GM23338 (cell line): ENCODE measurements at regions not wholly inside any gene's neighbourhood (a gene's known extent, or its start where the extent isn't known, plus 50 kb on each side); places are given as distances from the start of the nearest gene placed in this dataset.

Source experiments
- ATAC-seq: fragments of 200-7000 bp; cut with Tn5 transposase; 3 replicates; pipeline ENCODE4 v1.9.1; 2020
- DNase-seq: peaks from one replicate; pipeline ENCODE4 v3.0.0-alpha.2; 2015; ENCODE audit warnings: low spot score
- H2AFZ ChIP-seq: fragments of 200-600 bp; sonication (generic); 2 replicates; pipeline ENCODE4 v1.8.0; 2016; ENCODE audit warnings: antibody characterized with exemption, mild to moderate bottlenecking, moderate library complexity
- H3F3A ChIP-seq: fragments of 200-600 bp; sonication (generic); replicated peaks from 2 replicates; pipeline ENCODE4 v1.8.0; 2017; ENCODE audit warnings: antibody characterized with exemption, mixed run types, low read depth
- H3K27ac ChIP-seq: fragments of 200-600 bp; sonication (generic); 2 replicates; pipeline ENCODE4 v1.6.1; 2016; ENCODE audit warnings: low read depth
- H3K27me3 ChIP-seq: fragments of 200-600 bp; sonication (generic); 2 replicates; pipeline ENCODE4 v1.8.0; 2016; ENCODE audit warnings: mild to moderate bottlenecking, mixed run types, moderate library complexity; ENCODE audit not compliant: insufficient read depth
- H3K36me3 ChIP-seq: fragments of 200-600 bp; sonication (generic); 2 replicates; pipeline ENCODE4 v1.8.0; 2016; ENCODE audit warnings: mild to moderate bottlenecking; ENCODE audit not compliant: insufficient read depth
- H3K4me1 ChIP-seq: fragments of 200-600 bp; sonication (generic); 2 replicates; pipeline ENCODE4 v1.8.0; 2016; ENCODE audit warnings: mild to moderate bottlenecking, moderate library complexity; ENCODE audit not compliant: insufficient read depth
- H3K4me2 ChIP-seq: fragments of 200-600 bp; sonication (generic); 2 replicates; pipeline ENCODE4 v1.7.1; 2017; ENCODE audit warnings: mixed run types
- H3K4me3 ChIP-seq: fragments of 200-600 bp; sonication (generic); 2 replicates; pipeline ENCODE4 v1.6.1; 2016; ENCODE audit warnings: mixed run types
- H3K79me2 ChIP-seq: fragments of 200-600 bp; sonication (generic); replicated peaks from 2 replicates; pipeline ENCODE4 v1.8.0; 2017; ENCODE audit warnings: mild to moderate bottlenecking; ENCODE audit not compliant: insufficient read depth
- H3K9me2 ChIP-seq: fragments of 200-600 bp; sonication (generic); 2 replicates; pipeline ENCODE4 v1.8.0; 2017; ENCODE audit not compliant: insufficient read depth
- H4K20me1 ChIP-seq: fragments of 200-600 bp; sonication (generic); replicated peaks from 2 replicates; pipeline ENCODE4 v1.8.0; 2017; ENCODE audit warnings: mild to moderate bottlenecking; ENCODE audit not compliant: insufficient read depth
- H3K27ac Mint-ChIP-seq: 2 replicates; pipeline ENCODE4 v1.8.0; 2020; ENCODE audit warnings: inconsistent platforms, mild to moderate bottlenecking, moderate library complexity, mixed read lengths
- H3K27me3 Mint-ChIP-seq: 3 replicates; pipeline ENCODE4 v1.8.0; 2022; ENCODE audit warnings: low read depth, mild to moderate bottlenecking, moderate library complexity, mixed read lengths, inconsistent platforms; ENCODE audit not compliant: insufficient read depth, poor library complexity
- H3K36me3 Mint-ChIP-seq: 3 replicates; pipeline ENCODE4 v1.8.0; 2021; ENCODE audit warnings: low read depth, mild to moderate bottlenecking, inconsistent platforms, moderate library complexity, mixed read lengths
- H3K4me1 Mint-ChIP-seq: 3 replicates; pipeline ENCODE4 v1.8.0; 2020; ENCODE audit warnings: mild to moderate bottlenecking, inconsistent platforms, mixed read lengths
- H3K4me3 Mint-ChIP-seq: 3 replicates; pipeline ENCODE4 v1.8.0; 2021; ENCODE audit warnings: moderate library complexity, mild to moderate bottlenecking, inconsistent platforms, mixed read lengths
- H3K9me3 Mint-ChIP-seq: 3 replicates; pipeline ENCODE4 v1.8.0; 2020; ENCODE audit warnings: moderate library complexity, mild to moderate bottlenecking, inconsistent platforms, mixed read lengths
- CTCF ChIP-seq, 2 experiments: fragments of 200-600 bp in 1 of 2; sonication (generic) in 1 of 2; conservative IDR thresholded peaks; 2 replicates each; pipeline versions ENCODE4 v1.5.1 to v1.6.1; 2016 to 2017; ENCODE audit warnings: antibody characterized with exemption in 2 of 2, low read depth in 2 of 2, mild to moderate bottlenecking in 2 of 2, moderate library complexity in 1 of 2
- ETS1 ChIP-seq: IDR thresholded peaks from 2 replicates; pipeline ENCODE4 v1.6.1; 2016; ENCODE audit warnings: antibody characterized with exemption
- EZH2 ChIP-seq: fragments of 200-600 bp; sonication (generic); IDR thresholded peaks from one replicate; pipeline ENCODE4 v1.8.0; 2017; ENCODE audit warnings: antibody characterized with exemption, mild to moderate bottlenecking, low read depth; ENCODE audit not compliant: unreplicated experiment
- EZH2phosphoT487 ChIP-seq: fragments of 200-600 bp; sonication (generic); IDR thresholded peaks from one replicate; pipeline ENCODE4 v1.8.1; 2018; ENCODE audit warnings: antibody characterized with exemption; ENCODE audit not compliant: unreplicated experiment
- JUNB ChIP-seq: IDR thresholded peaks from one replicate; pipeline ENCODE4 v1.6.1; 2016; ENCODE audit warnings: antibody characterized with exemption; ENCODE audit not compliant: unreplicated experiment
- NANOG ChIP-seq: IDR thresholded peaks from 2 replicates; pipeline ENCODE4 v1.6.1; 2016; ENCODE audit warnings: antibody characterized with exemption, borderline replicate concordance
- POLR2AphosphoS5 ChIP-seq: IDR thresholded peaks from 2 replicates; pipeline ENCODE4 v1.6.1; 2016; ENCODE audit warnings: antibody characterized with exemption, low read depth
- STAT1 ChIP-seq: IDR thresholded peaks from one replicate; pipeline ENCODE4 v1.6.1; 2016; ENCODE audit warnings: antibody characterized with exemption; ENCODE audit not compliant: unreplicated experiment
- ZNF114 ChIP-seq: fragments of 250-450 bp; sonication (Bioruptor Pico); IDR thresholded peaks from 2 replicates; pipeline ENCODE4 v1.5.0; 2020; ENCODE audit warnings: mild to moderate bottlenecking, moderate library complexity
- ZNF331 ChIP-seq: fragments of 250-450 bp; sonication (Bioruptor Pico); IDR thresholded peaks from 2 replicates; pipeline ENCODE4 v1.5.0; 2020; ENCODE audit warnings: low read depth, mild to moderate bottlenecking, moderate library complexity
- ZNF462 ChIP-seq: fragments of 250-450 bp; sonication (Bioruptor Pico); IDR thresholded peaks from 2 replicates; pipeline ENCODE4 v1.5.0; 2020; ENCODE audit warnings: mild to moderate bottlenecking, moderate library complexity

- TF ChIP-seq CTCF (conservative IDR thresholded peaks at IDR 0.05; ENCODE audit: low read depth in 2 of 2) (no peak), ZNF331 (CRISPR knock-in tag) (no peak), ZNF114 (CRISPR knock-in tag) (no peak)
These were observed 478.0 kb downstream of the RMST start (continued) for GRCh38 chr12:97940629-97941028.

- no peaks in the 10 kb centered on the region for H4K20me1 ChIP-seq
- H3K27ac ChIP-seq, result no peak overlapping the region
- no peaks in the 10 kb centered on the region for H3K27me3 ChIP-seq
- H3K9me2 ChIP-seq, result peaks cover 4% of the 10 kb centered on the region; the same call in 1 of the 2 replicates
- H3K36me3 Mint-ChIP-seq, result peaks cover 1% of the 10 kb centered on the region; the same call in 2 of the 3 replicates
- H3K79me2 ChIP-seq, result no peaks in the 10 kb centered on the region
- peaks cover 7% of the 10 kb centered on the region; the same call in 2 of the 3 replicates for H3K4me1 Mint-ChIP-seq
- no peaks in the 10 kb centered on the region; the same call in 1 of the 3 replicates for H3K9me3 Mint-ChIP-seq
- peaks cover 5% of the 10 kb centered on the region; the same call in 1 of the 2 replicates for H3K4me1 ChIP-seq
- H2AFZ ChIP-seq, result no peak overlapping the region
- no peak overlapping the region for H3K4me3 Mint-ChIP-seq
- ATAC-seq (no peak), DNase-seq (no peak)
- no peak overlapping the region for H3K4me3 ChIP-seq
- no peak overlapping the region for H3K27ac Mint-ChIP-seq
- H3K4me2 ChIP-seq, result no peak overlapping the region
- no peaks in the 10 kb centered on the region for H3K27me3 Mint-ChIP-seq
- H3K36me3 ChIP-seq, result no peaks in the 10 kb centered on the region
- no peaks in the 10 kb centered on the region for H3F3A ChIP-seq
- no peak for TF ChIP-seq EZH2
- no peak for TF ChIP-seq STAT1
- TF ChIP-seq POLR2AphosphoS5, result no peak
- TF ChIP-seq EZH2phosphoT487, result no peak
- no peak for TF ChIP-seq NANOG
- TF ChIP-seq ZNF331 (CRISPR knock-in tag), result no peak
- no peak for TF ChIP-seq JUNB
- no peak for TF ChIP-seq ETS1
- TF ChIP-seq ZNF114 (CRISPR knock-in tag), result no peak
- no peak for TF ChIP-seq CTCF (conservative IDR thresholded peaks at IDR 0.05; ENCODE audit: low read depth in 2 of 2)
- no peak for TF ChIP-seq ZNF462 (CRISPR knock-in tag)
These were observed 479.2 kb downstream of the RMST start for GRCh38 chr12:97941686-97942354.
